Stimulated activated CD4-positive, alpha-beta T cell treated with anti-CD3 and anti-CD28 coated beads, Interleukin-4, amount 100 ng/mL, for 48 hours (primary cell): ENCODE measurements at regions not wholly inside any gene's neighbourhood (a gene's known extent, or its start where the extent isn't known, plus 50 kb on each side); places are given as distances from the start of the nearest gene placed in this dataset.
"Not testable (repeated sequence)": the region's sequence is repeated elsewhere in the genome, so short reads cannot be mapped to it uniquely, and the experiment has no call there.

Experiments used
- DNase-seq, 2 donors: peaks; one replicate each; pipeline ENCODE4 v3.0.0-alpha.2; 2020; ENCODE audit warnings: low read depth in 2 of 2

DNA sequence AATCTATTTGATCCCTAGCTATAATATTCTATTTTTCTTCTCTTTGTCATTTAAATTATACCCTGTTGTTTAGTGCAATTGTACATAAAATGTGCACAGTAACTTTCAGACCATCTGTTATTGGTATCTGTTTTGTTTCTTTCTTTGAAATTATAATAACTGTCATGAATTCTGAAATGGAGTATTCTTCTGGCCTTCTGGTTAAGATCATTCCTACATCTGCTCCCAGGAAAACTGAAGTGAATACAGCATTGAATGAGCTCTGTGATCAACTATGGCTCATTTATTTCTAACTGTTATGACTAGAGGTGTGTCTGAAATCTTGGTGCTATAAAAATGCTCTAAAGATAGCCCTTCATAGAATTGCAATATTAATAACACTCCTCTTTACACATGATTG is 788.4 kb upstream of the TMEFF2 start:
- no peak for DNase-seq

DNA sequence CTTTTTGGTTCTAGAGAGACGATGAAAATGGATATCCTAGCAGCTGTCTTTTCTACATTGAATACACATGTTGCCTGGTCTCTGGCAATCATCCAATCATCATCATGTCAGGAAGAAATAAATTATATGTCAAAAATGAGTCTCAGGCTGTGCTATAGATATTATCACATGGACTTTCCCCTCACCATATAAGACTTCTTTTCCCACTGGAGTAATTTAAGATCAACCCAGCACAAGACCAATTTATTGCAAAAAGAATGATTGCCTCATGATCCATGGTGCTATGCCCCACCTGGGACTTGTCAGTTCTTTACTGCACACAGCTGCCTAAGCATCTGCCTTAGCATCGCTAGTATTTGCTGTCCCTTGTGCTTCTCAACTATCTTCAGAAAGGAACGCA is 783.7 kb upstream of the TMEFF2 start:
- no peak for DNase-seq

DNA sequence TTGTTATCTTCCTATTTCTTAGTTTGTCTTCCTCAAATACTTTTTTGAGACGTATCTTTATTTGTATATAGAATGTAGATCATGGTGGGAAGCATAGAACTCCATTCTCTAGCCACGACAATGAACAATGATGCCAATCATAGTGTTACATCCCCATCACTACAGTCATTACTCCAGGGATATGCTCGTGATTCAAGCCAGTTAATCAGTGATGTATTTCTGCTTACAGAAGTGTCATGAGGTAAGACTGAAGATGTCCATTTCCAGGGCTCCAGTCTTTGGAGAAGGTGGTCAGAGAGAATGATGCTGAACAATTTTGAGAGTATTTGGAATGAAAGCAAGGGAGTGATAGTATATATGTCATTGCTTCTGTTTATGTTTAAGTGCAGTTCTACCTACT is 777.2 kb upstream of the TMEFF2 start:
- no peak for DNase-seq

DNA sequence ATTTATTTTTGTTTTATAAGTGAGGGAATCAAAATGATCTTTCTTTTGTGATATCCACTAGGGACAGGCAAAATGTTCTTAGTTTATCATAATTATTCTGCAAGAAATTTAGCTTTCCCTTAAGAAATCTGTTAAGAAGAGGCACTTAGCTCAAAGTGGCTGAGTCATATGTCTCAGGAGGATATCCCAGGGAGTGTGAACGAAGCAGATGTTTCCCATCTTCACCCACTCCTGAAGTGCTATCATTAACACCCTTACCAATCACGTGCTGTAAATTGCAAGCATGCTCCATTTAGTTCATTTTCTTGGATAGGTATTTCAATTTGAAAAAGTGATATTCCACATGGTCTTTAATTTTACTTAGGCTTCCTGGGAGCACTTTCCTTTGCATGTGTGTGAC is 774.3 kb upstream of the TMEFF2 start:
- no peak for DNase-seq

DNA sequence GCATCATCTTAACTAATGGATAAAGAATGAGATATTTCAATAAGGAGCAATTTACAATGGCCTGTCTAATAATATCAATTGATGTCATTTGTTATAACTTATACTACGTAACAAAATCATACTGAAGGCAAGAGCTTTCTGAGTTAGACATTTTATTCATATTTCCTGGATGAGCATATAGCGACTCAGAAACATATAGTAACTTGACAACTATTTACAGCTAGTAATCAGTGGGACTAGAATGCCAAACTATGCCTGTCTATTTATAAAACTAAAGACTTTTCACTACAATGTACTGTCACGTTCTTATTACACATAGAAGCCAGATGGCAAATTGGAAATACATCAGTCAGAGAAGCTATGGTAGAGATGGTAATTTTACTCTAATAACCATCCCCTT is 766.2 kb upstream of the TMEFF2 start:
- no peak for DNase-seq

DNA sequence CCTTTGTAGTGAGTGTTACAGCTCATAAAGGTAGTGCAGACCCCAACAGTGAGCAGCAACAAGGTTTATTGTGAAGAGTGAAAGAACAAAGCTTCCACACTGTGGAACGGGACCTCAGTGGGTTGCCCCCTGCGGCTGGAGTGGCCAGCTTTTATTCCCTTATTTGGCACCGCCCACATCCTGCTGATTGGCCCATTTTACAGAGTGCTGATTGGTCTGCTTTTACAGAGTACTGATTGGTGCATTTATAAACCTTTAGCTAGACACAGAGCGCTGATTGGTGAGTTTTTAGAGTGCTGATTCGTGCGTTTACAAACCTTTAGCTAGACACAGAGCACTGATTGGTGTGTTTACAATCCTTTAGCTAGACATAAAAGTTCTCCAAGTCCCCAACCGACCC is 763.9 kb upstream of the TMEFF2 start:
- not testable (repeated sequence) for DNase-seq

DNA sequence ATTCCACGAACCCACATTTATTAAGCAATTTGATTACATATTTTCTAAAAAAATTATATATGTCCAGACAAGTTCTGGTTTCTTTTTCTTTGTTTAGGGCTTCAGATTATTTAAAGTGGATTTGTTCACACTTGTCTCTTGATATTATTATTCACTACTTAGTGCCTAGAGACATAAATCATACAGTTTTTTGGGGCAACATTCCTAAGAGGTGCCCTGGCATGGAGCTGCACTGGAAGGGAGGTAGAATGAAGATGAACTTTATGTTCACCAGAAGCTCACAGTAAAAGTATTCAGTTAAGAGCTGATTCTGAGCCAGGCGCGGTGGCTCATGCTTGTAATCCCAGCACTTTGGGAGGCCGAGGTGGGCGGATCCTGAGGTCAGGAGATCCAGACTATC is 762.7 kb upstream of the TMEFF2 start:
- no peak for DNase-seq

DNA sequence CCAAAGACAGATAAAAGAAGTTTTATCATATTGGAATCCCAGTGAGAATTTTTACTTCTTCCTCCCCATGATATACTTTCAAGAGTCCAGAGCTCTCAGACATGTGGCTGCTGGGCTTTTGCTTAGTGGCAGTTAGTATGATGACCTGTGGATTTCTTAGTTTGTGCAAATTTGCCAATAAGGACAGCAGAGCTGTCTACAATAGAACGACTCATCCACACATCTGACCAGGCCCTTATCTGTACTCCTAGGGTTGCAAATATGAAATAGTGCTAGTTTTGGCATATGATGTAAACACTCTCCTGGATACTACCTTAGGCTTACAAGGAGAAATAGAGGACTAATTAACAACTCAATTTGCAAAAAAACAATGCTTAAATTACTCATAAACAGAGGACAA is 758.4 kb upstream of the TMEFF2 start:
- DNase-seq = no peak

DNA sequence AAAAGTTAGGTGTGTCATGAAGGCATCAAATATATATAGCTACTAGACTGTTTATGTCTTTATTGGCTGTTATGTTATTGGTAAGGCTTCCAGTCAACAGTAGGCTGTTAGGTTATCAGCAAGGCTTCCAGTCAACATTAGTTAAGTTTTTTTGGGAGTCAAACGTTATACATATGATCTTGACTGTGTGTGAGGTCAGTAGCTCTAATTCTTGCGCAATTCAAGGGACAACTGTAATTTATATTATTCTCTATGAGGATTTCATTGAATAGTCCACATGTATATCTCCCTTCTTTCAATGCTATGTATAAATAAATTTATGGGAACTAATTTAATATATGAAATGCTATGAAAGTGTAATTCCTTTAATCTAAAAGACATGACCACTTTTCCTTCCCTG is 757.5 kb upstream of the TMEFF2 start:
- DNase-seq = no peak

DNA sequence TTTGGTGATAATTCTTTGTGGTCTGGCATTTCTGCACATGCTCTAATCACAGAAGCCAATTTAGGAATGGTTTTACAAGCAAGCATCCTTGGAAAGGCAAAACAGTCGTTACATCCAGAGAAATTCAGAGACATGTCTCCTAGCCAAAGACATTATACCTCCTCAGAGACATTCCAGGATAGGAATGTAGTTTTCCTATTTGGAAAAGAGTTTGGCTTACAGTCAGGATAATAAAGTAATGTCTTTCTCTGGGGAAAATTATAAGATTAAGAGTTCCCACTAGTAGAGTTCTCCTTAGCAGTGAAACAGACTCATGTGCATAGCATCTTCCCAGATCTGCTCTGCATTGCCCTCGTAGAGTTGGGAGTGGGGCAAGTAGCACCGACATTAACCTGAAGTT is 753.6 kb upstream of the TMEFF2 start:
- DNase-seq = no peak

DNA sequence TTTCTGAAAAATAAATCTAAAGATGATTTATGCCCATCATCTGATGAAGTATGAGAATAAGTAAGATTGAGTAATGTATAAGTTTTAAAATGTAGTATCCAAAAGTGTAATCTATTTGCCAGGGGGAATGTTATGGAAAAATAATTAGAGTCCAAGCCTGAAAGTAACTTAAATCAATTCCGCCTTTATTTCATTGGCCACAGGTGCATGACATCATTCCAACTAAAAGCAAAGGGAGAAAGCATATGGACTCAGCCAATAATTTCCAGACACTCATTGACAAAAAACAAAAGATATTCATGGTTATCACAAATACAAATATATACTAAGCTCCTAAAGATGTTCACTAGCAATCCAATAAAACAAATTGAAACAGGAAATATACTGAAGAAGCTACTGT is 752.6 kb upstream of the TMEFF2 start:
- DNase-seq = no peak

DNA sequence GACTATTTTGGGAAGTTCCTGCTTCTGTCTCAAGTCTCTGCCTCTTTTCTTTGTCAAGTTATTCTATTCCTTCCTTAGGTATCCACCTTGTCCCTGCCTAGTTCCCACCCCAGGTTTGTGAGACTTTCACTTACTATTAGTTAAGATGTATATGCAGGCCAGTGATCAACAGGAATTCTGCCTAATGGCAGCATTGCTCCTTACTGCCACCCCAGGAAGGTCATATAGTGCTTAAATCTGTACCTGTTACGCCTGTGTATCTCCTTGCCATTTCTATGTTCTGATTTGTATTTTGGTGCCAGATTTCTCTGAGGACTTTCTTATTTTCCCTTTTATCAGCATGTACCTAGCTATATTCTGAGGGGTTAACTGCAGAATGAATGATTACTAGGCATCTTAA is 746.0 kb upstream of the TMEFF2 start:
- no peak for DNase-seq

DNA sequence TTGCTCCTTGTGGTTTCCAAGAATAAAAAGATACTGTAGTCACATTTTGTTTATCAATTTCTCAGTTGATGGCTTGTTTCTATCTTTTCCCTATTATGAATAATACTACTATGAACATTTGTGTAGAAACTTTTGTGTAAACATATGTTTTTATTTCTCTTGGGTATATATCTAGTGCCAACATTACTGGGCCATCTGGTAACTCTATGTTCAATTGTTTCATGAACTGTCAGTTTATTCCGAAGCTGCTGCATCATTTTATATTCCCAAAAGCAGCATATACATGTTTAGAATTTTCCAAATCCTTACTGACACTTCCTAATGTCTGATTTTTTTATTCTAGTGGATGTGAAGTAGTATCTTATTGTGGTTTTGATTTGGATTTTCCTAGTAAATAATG is 737.6 kb upstream of the TMEFF2 start:
- no peak for DNase-seq

DNA sequence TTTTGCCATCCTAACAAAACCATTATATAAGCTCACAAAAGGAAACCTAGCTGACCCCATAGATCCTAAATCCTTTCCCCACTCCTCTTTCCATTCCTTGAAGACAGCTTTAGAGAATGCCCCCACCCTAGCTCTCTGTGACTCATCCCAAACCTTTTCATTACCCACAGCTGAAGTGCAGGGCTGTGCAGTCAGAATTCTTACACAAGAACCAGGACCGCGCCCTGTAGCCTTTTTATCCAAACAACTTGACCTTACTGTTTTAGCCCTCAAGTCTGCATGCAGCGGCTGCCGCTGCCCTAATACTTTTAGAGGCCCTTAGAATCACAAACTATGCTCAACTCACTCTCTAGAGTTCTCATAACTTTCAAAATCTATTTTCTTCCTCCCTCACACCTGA is 726.9 kb upstream of the TMEFF2 start:
- DNase-seq = not testable (repeated sequence)

DNA sequence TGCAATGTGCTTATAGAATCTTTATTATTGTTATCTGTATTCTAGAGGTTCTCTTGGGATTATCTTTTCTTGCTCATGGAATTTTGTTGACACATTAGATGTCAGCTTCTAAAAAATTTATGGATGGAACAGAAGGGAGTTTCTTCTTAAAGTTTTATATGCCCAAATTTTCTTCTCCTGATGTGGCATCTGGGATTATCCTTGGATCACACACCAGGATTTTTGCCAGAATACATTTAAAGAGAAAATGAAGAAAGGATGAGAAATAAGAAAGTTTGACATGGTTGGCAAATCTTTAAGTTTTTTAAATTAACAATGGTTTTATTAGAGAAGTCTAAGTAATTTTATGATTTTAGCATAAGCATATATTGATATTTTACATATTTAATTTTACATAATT is 706.7 kb upstream of the TMEFF2 start:
- DNase-seq = no peak

DNA sequence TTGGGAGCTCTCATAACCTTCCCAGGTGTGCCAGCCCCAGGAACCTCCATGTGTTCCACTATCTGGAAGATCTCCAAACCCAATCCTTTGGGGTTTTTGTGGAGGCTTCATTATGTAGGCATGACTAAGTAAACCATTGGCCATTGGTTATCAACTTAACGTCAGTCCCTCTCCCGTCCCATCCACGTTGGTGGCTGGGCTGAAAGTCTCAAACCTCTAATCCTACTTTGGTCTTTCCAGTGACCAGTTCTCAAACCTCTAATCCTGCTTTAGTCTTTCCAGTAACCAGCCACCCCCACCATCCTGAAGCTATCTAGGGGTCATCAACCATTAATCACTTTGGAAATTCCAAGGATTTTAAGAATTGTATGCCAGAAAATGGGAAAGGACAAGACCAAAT is 704.7 kb upstream of the TMEFF2 start:
- no peak for DNase-seq

DNA sequence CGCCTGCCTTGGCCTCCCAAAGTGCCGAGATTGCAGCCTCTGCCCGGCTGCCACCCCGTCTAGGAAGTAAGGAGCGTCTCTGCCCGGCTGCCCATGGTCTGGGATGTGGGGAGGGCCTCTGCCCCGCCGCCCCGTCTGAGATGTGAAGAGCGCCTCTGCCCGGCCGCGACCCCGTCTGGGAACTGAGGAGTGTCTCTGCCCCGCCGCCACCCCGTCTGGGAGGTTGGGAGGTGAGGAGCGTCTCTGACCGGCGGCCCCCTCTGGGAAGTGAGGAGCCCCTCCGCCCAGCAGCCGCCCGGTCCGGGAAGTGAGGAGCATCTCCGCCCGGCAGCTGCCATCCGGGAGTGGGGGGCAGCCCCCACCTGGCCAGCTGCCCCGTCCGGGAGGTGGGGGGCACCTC is 699.2 kb upstream of the TMEFF2 start:
- DNase-seq = not testable (repeated sequence)

DNA sequence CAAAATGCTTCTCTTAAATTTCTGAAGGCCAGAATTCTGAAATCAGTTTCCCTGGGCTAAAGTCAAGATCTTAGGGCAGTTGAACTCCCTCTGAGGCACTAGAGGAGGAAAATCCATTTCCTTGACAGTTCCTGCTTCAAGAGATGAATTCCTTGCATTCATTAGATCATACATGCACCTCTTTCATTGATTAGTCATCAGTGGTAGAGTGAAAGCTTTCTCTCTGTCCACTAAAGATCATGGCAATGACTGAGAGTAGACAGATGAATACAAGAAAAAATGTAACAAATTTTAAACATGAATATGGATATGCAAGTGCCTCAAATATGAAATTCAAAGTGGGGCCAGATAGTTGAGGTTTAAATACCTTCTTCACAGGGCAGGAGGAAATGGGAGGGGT is 693.4 kb upstream of the TMEFF2 start:
- no peak for DNase-seq

DNA sequence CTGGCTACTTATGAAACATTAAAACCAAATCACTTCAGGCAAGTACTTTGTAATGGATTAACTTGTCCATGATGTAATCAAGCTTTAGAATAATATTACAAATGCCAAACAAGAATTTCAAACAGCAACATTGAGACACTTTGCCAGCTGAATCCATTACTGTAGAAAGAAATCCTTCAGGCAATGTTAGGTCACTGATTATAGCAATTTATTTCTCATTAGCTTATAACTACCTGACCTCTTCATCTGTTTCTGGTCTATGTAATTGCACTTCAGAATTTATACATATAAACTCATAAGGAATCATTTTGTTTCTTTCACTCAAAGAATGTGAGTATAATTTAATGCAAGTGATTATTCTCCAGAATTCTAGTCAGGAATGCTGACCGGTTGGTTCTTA is 692.6 kb upstream of the TMEFF2 start:
- no peak for DNase-seq

DNA sequence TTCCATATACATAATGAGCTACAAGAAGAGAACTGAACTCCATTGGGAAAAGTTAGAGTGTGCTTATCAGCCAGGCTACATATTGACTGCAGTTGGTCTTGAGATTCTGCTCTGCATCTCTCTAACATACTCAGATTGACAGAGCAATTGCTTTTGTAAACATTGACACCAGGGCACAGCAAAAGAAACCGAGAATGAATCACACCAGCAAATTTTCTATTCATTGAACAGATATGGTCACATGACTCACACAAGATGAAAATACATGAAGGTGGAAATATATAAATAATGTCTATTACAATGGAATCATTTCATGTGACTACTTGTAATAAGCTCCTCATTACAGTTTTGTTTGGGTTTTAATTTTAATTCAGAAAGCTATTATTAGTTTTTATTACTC is 691.9 kb upstream of the TMEFF2 start:
- no peak for DNase-seq

DNA sequence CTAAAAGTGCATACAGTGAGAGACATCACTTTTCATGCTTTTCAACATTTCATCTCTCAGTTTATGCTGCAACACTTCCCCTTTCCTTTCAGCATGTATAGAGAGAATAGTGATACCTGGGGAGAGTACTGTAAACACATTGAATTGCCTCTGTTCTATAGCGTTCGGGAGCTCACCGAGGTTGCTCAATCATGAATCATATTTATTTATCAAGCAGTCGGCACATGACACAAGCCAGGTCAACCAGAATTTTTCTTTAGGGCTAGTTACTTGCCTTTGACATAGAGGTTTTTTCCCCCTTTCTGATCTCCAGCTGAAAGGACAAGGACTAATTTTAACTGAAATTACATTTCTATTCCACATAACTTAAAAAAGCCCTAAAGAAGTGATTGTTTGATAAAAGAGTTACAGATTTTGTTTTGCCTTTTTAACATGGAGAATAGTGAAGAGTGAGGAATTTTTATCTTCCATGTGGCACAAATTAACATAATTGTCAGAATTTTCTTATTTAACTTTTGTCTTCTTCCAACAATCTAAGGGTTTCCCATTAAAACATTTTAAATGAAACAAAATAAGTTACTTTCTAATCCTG is 690.9 kb upstream of the TMEFF2 start:
- DNase-seq = no peak

DNA sequence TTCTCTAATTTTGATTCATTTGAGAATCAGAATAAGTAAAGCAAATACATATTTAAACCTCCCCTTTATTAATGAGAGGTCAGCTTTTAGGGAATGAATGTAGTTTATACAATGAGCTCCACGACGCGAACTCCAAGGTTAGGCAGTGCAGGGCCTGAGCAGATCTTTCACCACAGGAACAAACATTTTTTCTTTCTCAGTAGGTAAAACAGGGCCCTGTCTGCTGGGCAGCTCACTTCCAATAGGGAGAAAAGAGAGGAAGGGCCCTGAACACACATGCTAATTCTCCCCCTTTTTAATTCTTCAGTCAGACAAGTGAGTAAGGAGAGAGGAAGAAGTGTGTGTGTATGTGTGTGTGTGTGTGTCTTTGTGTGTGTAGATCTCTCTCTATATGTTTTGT is 682.4 kb upstream of the TMEFF2 start:
- no peak for DNase-seq

DNA sequence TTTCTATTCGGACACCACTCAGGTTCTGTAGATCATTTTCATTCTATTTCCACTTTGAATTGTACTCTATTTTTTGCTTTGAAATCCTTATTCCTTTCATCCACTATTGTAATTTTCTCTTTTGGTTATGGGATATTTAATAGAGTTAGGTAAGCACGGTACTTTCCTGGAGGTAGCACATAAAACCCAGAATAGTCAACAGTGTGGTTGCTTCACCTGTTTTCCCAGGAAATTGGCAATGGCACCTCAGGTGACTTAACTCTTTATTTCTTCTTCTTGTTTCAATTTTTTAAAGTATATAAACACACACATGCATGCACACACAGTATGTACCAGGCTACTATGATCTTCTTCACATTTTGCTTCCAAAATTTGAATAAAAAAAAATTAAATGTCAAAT is 682.0 kb upstream of the TMEFF2 start:
- DNase-seq = no peak

DNA sequence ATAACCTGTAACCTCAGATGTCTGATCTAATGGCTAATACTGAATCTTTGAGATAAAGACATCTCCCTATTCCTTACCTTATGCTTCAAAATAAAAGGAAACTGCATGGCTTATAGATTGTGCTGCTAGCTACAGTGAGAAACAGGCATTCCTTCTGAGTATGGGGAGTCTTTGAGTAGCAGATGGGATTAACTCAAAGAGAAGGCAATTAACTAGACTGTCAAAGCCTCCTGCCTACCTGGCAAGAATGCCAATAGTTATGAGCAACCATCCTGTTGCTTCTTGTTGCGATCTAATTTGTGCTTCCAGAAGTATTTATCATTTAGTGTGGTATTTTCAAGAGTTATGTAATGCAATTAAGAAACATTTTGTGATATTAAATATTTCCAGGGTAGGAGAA is 660.0 kb upstream of the TMEFF2 start:
- DNase-seq = no peak

DNA sequence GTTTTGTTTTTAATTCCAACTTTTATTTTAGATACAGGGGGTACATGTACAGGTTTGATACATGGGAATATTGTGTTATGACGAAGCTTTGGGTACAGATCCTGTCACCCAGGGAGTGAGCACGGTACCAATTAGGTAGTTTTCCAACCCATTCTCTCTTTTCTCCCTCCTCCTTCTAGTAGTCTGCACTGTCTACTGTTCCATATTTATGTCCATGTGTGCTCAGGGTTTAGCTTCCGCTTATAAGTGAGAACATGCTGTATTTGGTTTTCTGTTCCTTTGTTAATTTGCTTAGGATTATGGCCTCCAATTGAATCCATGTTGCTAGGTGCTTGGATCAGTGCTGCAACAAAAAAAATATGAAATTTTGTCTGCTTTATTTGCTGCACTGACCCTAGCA is 659.3 kb upstream of the TMEFF2 start:
- DNase-seq = no peak
